HepG2 (cell line): ENCODE measurements at regions not wholly inside any gene's neighbourhood (a gene's known extent, or its start where the extent isn't known, plus 50 kb on each side); places are given as distances from the start of the nearest gene placed in this dataset.
"Not testable (repeated sequence)": the region's sequence is repeated elsewhere in the genome, so short reads cannot be mapped to it uniquely, and the experiment has no call there.

Experiments used
- ATAC-seq: fragments of 200-7000 bp; cut with Tn5 transposase; 3 replicates; pipeline ENCODE4 v1.9.1; 2020; ENCODE audit warnings: mild to moderate bottlenecking, moderate library complexity
- BruUV-seq: library from RNA; stranded (reverse); fragments of 400-500 nt; replicated peaks from 2 replicates; lab custom pipeline; 2021; lab: Mats Ljungman, UMichigan
- CTCF ChIA-PET: fragments of 300-600 bp; formaldehyde crosslinking; extraction: SDS; loops from one replicate; lab custom pipeline; 2021; ENCODE audit warnings: low total read pairs, inconsistent platforms, low intra/inter-chr PET ratio; lab: Yijun Ruan, JAX
- POLR2A ChIA-PET: fragments of 350-600 bp; sonication (Branson Sonifier 250); formaldehyde crosslinking; loops from one replicate; lab custom pipeline; 2020; ENCODE audit warnings: antibody characterized with exemption, inconsistent platforms; lab: Yijun Ruan, JAX
- DNase-seq: peaks from one replicate; pipeline ENCODE4 v3.0.0-alpha.2; 2015; ENCODE audit warnings: low spot score
- FAIRE-seq: peaks from 3 replicates; lab custom pipeline; 2011; peaks lifted over from hg19 to GRCh38; lab: Jason Lieb, UNC
- H2AFZ ChIP-seq: one replicate; pipeline ENCODE4 v1.6.1; 2011; ENCODE audit warnings: low read length, inconsistent platforms
- H3K27ac ChIP-seq: fragments of 300-600 bp; 3 replicates; pipeline ENCODE4 v1.8.0; 2011; ENCODE audit warnings: mixed run types, mild to moderate bottlenecking, mixed read lengths, low read length, inconsistent platforms; ENCODE audit not compliant: insufficient read depth; ENCODE audit errors: extremely low read length
- H3K27me3 ChIP-seq, 2 experiments: fragments of 200-600 bp in 1 of 2; 2 replicates in 1 of 2; 3 replicates in 1 of 2; pipeline versions ENCODE4 v1.6.0 to v1.8.0; 2011; ENCODE audit warnings: low read length in 2 of 2, mild to moderate bottlenecking in 2 of 2, moderate library complexity in 2 of 2, inconsistent platforms in 1 of 2; ENCODE audit not compliant: insufficient read depth in 2 of 2, control insufficient read depth in 1 of 2
- H3K36me3 ChIP-seq, 2 experiments: fragments of 200-600 bp in 1 of 2; replicated peaks in 1 of 2; 2 replicates in 1 of 2; 3 replicates in 1 of 2; pipeline versions ENCODE4 v1.5.1 to v1.8.0; 2011; ENCODE audit warnings: low read length in 2 of 2, inconsistent platforms in 1 of 2; ENCODE audit not compliant: insufficient read depth in 2 of 2, control insufficient read depth in 1 of 2
- H3K4me1 ChIP-seq: 2 replicates; pipeline ENCODE4 v1.5.1; 2012; ENCODE audit warnings: low read length, inconsistent platforms; ENCODE audit not compliant: insufficient read depth
- H3K4me2 ChIP-seq: 2 replicates; pipeline ENCODE4 v1.6.0; 2011; ENCODE audit warnings: low read depth, low read length, inconsistent platforms
- H3K4me3 ChIP-seq, 3 experiments: fragments of 200-600 bp in 1 of 3; sonication (generic), shearing (Covaris generic) in 1 of 3; replicated peaks in 1 of 3; 2 replicates each; pipeline ENCODE4 v1.5.1; 2011 to 2016; ENCODE audit warnings: low read length in 3 of 3, inconsistent platforms in 2 of 3, low read depth in 2 of 3, mild to moderate bottlenecking in 2 of 3, control low read depth in 1 of 3, mixed read lengths in 1 of 3; ENCODE audit not compliant: insufficient read depth in 1 of 3
- H3K79me2 ChIP-seq: one replicate; pipeline ENCODE4 v1.6.1; 2011; ENCODE audit warnings: low read length, inconsistent platforms; ENCODE audit not compliant: insufficient read depth
- H3K9ac ChIP-seq: 2 replicates; pipeline ENCODE4 v1.6.0; 2011; ENCODE audit warnings: mild to moderate bottlenecking, low read depth, low read length, inconsistent platforms; ENCODE audit not compliant: insufficient read depth
- H3K9me3 ChIP-seq: 2 replicates; pipeline ENCODE4 v1.5.1; 2012; ENCODE audit warnings: mild to moderate bottlenecking, low read length
- H4K20me1 ChIP-seq: 2 replicates; pipeline ENCODE4 v1.6.0; 2011; ENCODE audit warnings: inconsistent platforms, mild to moderate bottlenecking, low read length, moderate library complexity; ENCODE audit not compliant: insufficient read depth
- ARID5B ChIP-seq: IDR thresholded peaks from 2 replicates; pipeline ENCODE4 v1.4.0; 2020; ENCODE audit warnings: mild to moderate bottlenecking, missing genetic modification reagents
- GLI4 ChIP-seq: sonication (generic); formaldehyde crosslinking; IDR thresholded peaks from 2 replicates; pipeline ENCODE4 v1.5.1; 2020; ENCODE audit warnings: missing genetic modification reagents, mild to moderate bottlenecking, moderate library complexity, borderline replicate concordance
- HBP1 ChIP-seq: IDR thresholded peaks from 2 replicates; pipeline ENCODE4 v1.6.1; 2016; ENCODE audit warnings: low read depth, control low read depth
- HDAC6 ChIP-seq: fragments of 200-600 bp; sonication (generic); IDR thresholded peaks from 2 replicates; pipeline ENCODE4 v1.7.0; 2017; ENCODE audit warnings: mild to moderate bottlenecking, antibody characterized with exemption, low read length, low read depth
- RARA ChIP-seq: IDR thresholded peaks from 2 replicates; pipeline ENCODE4 v1.6.1; 2016; ENCODE audit warnings: missing genetic modification reagents, missing compliant biosample characterization
- SALL2 ChIP-seq: sonication (generic); formaldehyde crosslinking; IDR thresholded peaks from 2 replicates; pipeline ENCODE4 v1.8.1; 2023; ENCODE audit warnings: mild to moderate bottlenecking, missing genetic modification reagents, inconsistent platforms
- SIX1 ChIP-seq: sonication (generic); formaldehyde crosslinking; IDR thresholded peaks from 2 replicates; pipeline ENCODE4 v1.4.0; 2020; ENCODE audit warnings: missing genetic modification reagents, borderline replicate concordance
- TFDP2 ChIP-seq: sonication (generic); formaldehyde crosslinking; IDR thresholded peaks from 2 replicates; pipeline ENCODE4 v1.4.0; 2020; ENCODE audit warnings: missing genetic modification reagents
- XRCC5 ChIP-seq: fragments of 200-400 bp; formaldehyde crosslinking; optimal IDR thresholded peaks from 2 replicates; pipeline ENCODE3; 2017; ENCODE audit warnings: mild to moderate bottlenecking, low read length
- ZEB1 ChIP-seq: IDR thresholded peaks from 2 replicates; pipeline ENCODE4 v1.6.1; 2012; ENCODE audit warnings: mild to moderate bottlenecking, low read depth, inconsistent platforms; ENCODE audit not compliant: insufficient replicate concordance
- ZMYM4 ChIP-seq: sonication (generic); formaldehyde crosslinking; IDR thresholded peaks from 2 replicates; pipeline ENCODE4 v1.8.1; 2023; ENCODE audit warnings: mild to moderate bottlenecking, missing genetic modification reagents
- ZNF331 ChIP-seq: sonication (generic); formaldehyde crosslinking; IDR thresholded peaks from 2 replicates; pipeline ENCODE4 v1.4.0; 2020; ENCODE audit warnings: missing genetic modification reagents
- ZNF549 ChIP-seq: sonication (generic); formaldehyde crosslinking; IDR thresholded peaks from 2 replicates; pipeline ENCODE4 v1.5.0; 2020; ENCODE audit warnings: missing genetic modification reagents
- WGBS: methylation state at CpG from one replicate; pipeline ENCODE4 v1.1.6; 2017; ENCODE audit warnings: low lambda C conversion rate; 5-methylcytosine and 5-hydroxymethylcytosine counted together
- in situ Hi-C: cut with HindIII; loops from 2 replicates; pipeline ENCODE4 v1.10.0; 2017; ENCODE audit warnings: low pct_unique_long_range_greater_than_20kb; ENCODE audit not compliant: extremely low pct_ligation_motif_present
- intact Hi-C: fragments of 100-400 bp; cut with micrococcal nuclease; formaldehyde crosslinking; loops from one replicate; pipeline ENCODE4 v1.10.0; 2022; ENCODE audit not compliant: unreplicated experiment

- H3K9ac ChIP-seq, H4K20me1 ChIP-seq, intact Hi-C loops, POLR2A ChIA-PET, ATAC-seq, H3K9me3 ChIP-seq, BruUV-seq, H3K4me2 ChIP-seq, H3K79me2 ChIP-seq, H3K4me3 ChIP-seq, H3K27me3 ChIP-seq, H2AFZ ChIP-seq, H3K4me1 ChIP-seq, H3K27ac ChIP-seq, CTCF ChIA-PET, FAIRE-seq, H3K36me3 ChIP-seq, in situ Hi-C loops, DNase-seq: not testable (repeated sequence)
- WGBS = 3% methylated on average over 2 of the region's 2 CpGs
These were observed 90.6 kb upstream of the C1QTNF7 start for GRCh38 chr4:15337168-15337657.

- intact Hi-C loops = no loop called here
- WGBS = 4% methylated on average over 5 of the region's 5 CpGs
- peaks cover 0 to 3% of the 10 kb centered on the region in 2 experiments; a peak in 3 of 5 replicates for H3K27me3 ChIP-seq
- no peaks in the 10 kb centered on the region for H4K20me1 ChIP-seq
- no peaks in the 10 kb centered on the region for H3K9me3 ChIP-seq
- in situ Hi-C loops = no loop called here
- H3K79me2 ChIP-seq = no peaks in the 10 kb centered on the region
- no peak overlapping the region for H3K9ac ChIP-seq
- POLR2A ChIA-PET = no interaction called here
- FAIRE-seq (no peak), DNase-seq (no peak), ATAC-seq (no peak)
- no peak overlapping the region for H3K4me2 ChIP-seq
- CTCF ChIA-PET = no interaction called here
- H2AFZ ChIP-seq = no peak overlapping the region
- no peak overlapping the region for H3K4me3 ChIP-seq
- H3K27ac ChIP-seq = no peak overlapping the region
- no TSS peak for BruUV-seq
- H3K36me3 ChIP-seq = no peaks in the 10 kb centered on the region
- peaks cover 9% of the 10 kb centered on the region; the same call in 1 of the 2 replicates for H3K4me1 ChIP-seq
- TF ChIP-seq GLI4 (CRISPR knock-in tag) (no peak), ARID5B (CRISPR knock-in tag) (no peak), HBP1 (CRISPR knock-in tag) (no peak), ZNF549 (CRISPR knock-in tag) (no peak), ZMYM4 (CRISPR knock-in tag) (no peak), ZNF331 (CRISPR knock-in tag) (no peak), ZEB1 (no peak), SALL2 (CRISPR knock-in tag) (no peak), RARA (CRISPR knock-in tag) (no peak), XRCC5 (no peak), HDAC6 (no peak), TFDP2 (no peak), SIX1 (no peak)
These were observed 88.1 kb upstream of the C1QTNF7 start for GRCh38 chr4:15339737-15340136.
